Ovary (tissue), 3 donors: ENCODE measurements at regions not wholly inside any gene's neighbourhood (a gene's known extent, or its start where the extent isn't known, plus 50 kb on each side); places are given as distances from the start of the nearest gene placed in this dataset.

ENCODE experiments used
- CTCF ChIP-seq, 3 donors: fragments of 450-650 bp in 2 of 3; fragments of 200-600 bp in 1 of 3; IDR thresholded peaks; one replicate each; pipeline versions ENCODE4 v1.5.1 to v1.8.0; 2016 to 2022; ENCODE audit warnings: antibody characterized with exemption in 3 of 3, mild to moderate bottlenecking in 1 of 3
- EP300 ChIP-seq: sonication (generic); formaldehyde crosslinking; IDR thresholded peaks from one replicate; pipeline ENCODE4 v1.6.1; 2017; ENCODE audit warnings: antibody characterized with exemption
- POLR2A ChIP-seq: fragments of 450-650 bp; IDR thresholded peaks from one replicate; pipeline ENCODE4 v1.6.1; 2017; ENCODE audit warnings: antibody characterized with exemption, mild to moderate bottlenecking, moderate library complexity
- donor health status: DM: no; HTN: no; CAD: no.

DNA sequence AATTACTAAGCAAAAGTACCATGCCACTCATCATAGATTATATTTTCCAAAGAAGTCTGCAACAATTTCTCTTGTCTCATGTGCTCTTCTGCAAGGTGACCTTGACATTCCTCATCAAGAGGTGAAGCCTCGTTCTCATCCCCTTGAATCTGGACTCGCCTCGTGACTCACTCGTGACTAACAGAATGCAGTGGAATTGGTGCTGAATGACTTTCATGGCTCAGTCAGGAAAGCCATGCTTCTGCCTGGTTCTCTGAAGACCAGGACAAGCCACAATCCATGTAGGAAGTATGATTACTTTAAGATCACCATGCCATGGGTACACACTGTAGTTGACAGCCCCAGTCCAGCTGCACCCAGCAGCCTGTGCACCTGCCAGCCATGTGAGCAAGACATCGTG is 335.8 kb downstream of the GADD45G start:
- TF ChIP-seq CTCF (IDR thresholded peaks at IDR 0.05) (no peak), POLR2A (no peak), EP300 (no peak)
